ENCODE measurements at regions not wholly inside any gene's neighbourhood (a gene's known extent, or its start where the extent isn't known, plus 50 kb on each side); places are given as distances from the start of the nearest gene placed in this dataset.

- Histone ChIP-seq H3K27me3 (ENCODE audit: control insufficient read depth in 2 of 2, insufficient read depth in 2 of 2, low read length in 2 of 2) (no peaks in the 10 kb centered on the region), H3K4me1 (ENCODE audit: control insufficient read depth, extremely low read depth, insufficient read depth, low read length) (no peaks in the 10 kb centered on the region), H3K9me3 (replicated peaks; ENCODE audit: control insufficient read depth, insufficient read depth, low read length) (no peaks in the 10 kb centered on the region), H4K20me1 (replicated peaks; ENCODE audit: control insufficient read depth, extremely low read depth, insufficient read depth, low read length) (no peaks in the 10 kb centered on the region), H3K4me2 (ENCODE audit: insufficient read depth, low read length) (no peak overlapping the region), H2AFZ (ENCODE audit: low read depth, low read length) (no peak overlapping the region), H3K79me2 (ENCODE audit: control insufficient read depth, insufficient read depth, low read length) (no peaks in the 10 kb centered on the region), H3K36me3 (ENCODE audit: control insufficient read depth in 2 of 2, extremely low read depth in 1 of 2, insufficient read depth in 2 of 2, low read length in 2 of 2) (no peaks in the 10 kb centered on the region), H3K27ac (ENCODE audit: insufficient read depth, low read depth, low read length) (no peak overlapping the region), H3K4me3 (replicated peaks in 1 of 3; ENCODE audit: insufficient read depth in 1 of 3, low read depth in 1 of 3, low read length in 3 of 3) (no peak overlapping the region), H3K9ac (replicated peaks; ENCODE audit: extremely low read depth, insufficient read depth, low read length) (no peak overlapping the region), H3K9me1 (replicated peaks; ENCODE audit: control insufficient read depth, extremely low read depth, insufficient read depth, low read length) (no peaks in the 10 kb centered on the region)
- CTCF ChIA-PET, result no interaction called here
- TF ChIP-seq GATA2 (IDR thresholded peaks at IDR 0.05; ENCODE audit: insufficient read depth, insufficient read length, low read depth, low read length) (no peak), FOS (IDR thresholded peaks at IDR 0.05; ENCODE audit: borderline replicate concordance, insufficient read depth, low read length) (no peak), JUN (IDR thresholded peaks at IDR 0.05; ENCODE audit: borderline replicate concordance, insufficient read depth, insufficient read length, low read depth) (no peak), MYC (IDR thresholded peaks at IDR 0.05; ENCODE audit: low read depth, low read length) (no peak)
- DNase-seq (ENCODE audit: low read depth, low spot score) (no peak), FAIRE-seq (no peak)
- intact Hi-C loops (cut with micrococcal nuclease) (no loop called here), dilution Hi-C loops (cut with MboI; ENCODE audit: extremely low pct_ligation_motif_present, low sequenced_read_pairs) (no loop called here)
- POLR2A ChIA-PET, result no interaction called here
- BruUV-seq (replicated peaks), result no TSS peak
Observed at GRCh38 chr1:37113285-37113997, 79.1 kb upstream of the GRIK3 start.

GRCh38 chr1:37118790-37119189, 84.5 kb upstream of the GRIK3 start:
- Histone ChIP-seq H3K79me2 (ENCODE audit: control insufficient read depth, insufficient read depth, low read length) (no peaks in the 10 kb centered on the region), H3K4me1 (ENCODE audit: control insufficient read depth, extremely low read depth, insufficient read depth, low read length) (no peaks in the 10 kb centered on the region), H3K27ac (ENCODE audit: insufficient read depth, low read depth, low read length) (no peak overlapping the region), H3K36me3 (ENCODE audit: control insufficient read depth in 2 of 2, extremely low read depth in 1 of 2, insufficient read depth in 2 of 2, low read length in 2 of 2) (no peaks in the 10 kb centered on the region), H3K9ac (replicated peaks; ENCODE audit: extremely low read depth, insufficient read depth, low read length) (no peak overlapping the region), H3K9me3 (replicated peaks; ENCODE audit: control insufficient read depth, insufficient read depth, low read length) (no peaks in the 10 kb centered on the region), H3K27me3 (ENCODE audit: control insufficient read depth in 2 of 2, insufficient read depth in 2 of 2, low read length in 2 of 2) (no peaks in the 10 kb centered on the region), H4K20me1 (replicated peaks; ENCODE audit: control insufficient read depth, extremely low read depth, insufficient read depth, low read length) (no peaks in the 10 kb centered on the region), H2AFZ (ENCODE audit: low read depth, low read length) (no peak overlapping the region), H3K4me2 (ENCODE audit: insufficient read depth, low read length) (no peak overlapping the region), H3K9me1 (replicated peaks; ENCODE audit: control insufficient read depth, extremely low read depth, insufficient read depth, low read length) (no peaks in the 10 kb centered on the region), H3K4me3 (replicated peaks in 1 of 3; ENCODE audit: insufficient read depth in 1 of 3, low read depth in 1 of 3, low read length in 3 of 3) (no peak overlapping the region)
- ChIA-PET CTCF (no interaction called here), POLR2A (no interaction called here)
- no peak for TF ChIP-seq JUN (IDR thresholded peaks at IDR 0.05; ENCODE audit: borderline replicate concordance, insufficient read depth, insufficient read length, low read depth)
- no peak for TF ChIP-seq MYC (IDR thresholded peaks at IDR 0.05; ENCODE audit: low read depth, low read length)
- no peak for TF ChIP-seq MAX (IDR thresholded peaks at IDR 0.05; ENCODE audit: insufficient read depth, insufficient read length)
- TF ChIP-seq FOS (IDR thresholded peaks at IDR 0.05; ENCODE audit: borderline replicate concordance, insufficient read depth, low read length), result no peak
- TF ChIP-seq EZH2 (IDR thresholded peaks at IDR 0.05; ENCODE audit: borderline replicate concordance, low read depth, low read length, severe bottlenecking), result no peak
- DNase-seq (ENCODE audit: low read depth, low spot score) (no peak), FAIRE-seq (no peak)
- dilution Hi-C loops (cut with MboI; ENCODE audit: extremely low pct_ligation_motif_present, low sequenced_read_pairs) (no loop called here), intact Hi-C loops (cut with micrococcal nuclease) (no loop called here)
- BruUV-seq (replicated peaks), result no TSS peak

All from endothelial cell of umbilical vein (primary cell).